Smooth muscle cell (in vitro differentiated cells): ENCODE measurements at regions not wholly inside any gene's neighbourhood (a gene's known extent, or its start where the extent isn't known, plus 50 kb on each side); places are given as distances from the start of the nearest gene placed in this dataset.
"Not testable (repeated sequence)": the region's sequence is repeated elsewhere in the genome, so short reads cannot be mapped to it uniquely, and the experiment has no call there.

Experiments
- DNase-seq: peaks from one replicate; lab custom pipeline; 2025; ENCODE audit not compliant: unreplicated experiment; lab: John Stamatoyannopoulos, UW
- H2AFZ ChIP-seq: fragments of 200-600 bp; sonication (generic); 2 replicates; pipeline ENCODE4 v1.6.0; 2016; ENCODE audit warnings: antibody characterized with exemption, low read depth, mild to moderate bottlenecking
- H3F3A ChIP-seq: fragments of 200-600 bp; sonication (generic); 2 replicates; pipeline ENCODE4 v1.6.0; 2017; ENCODE audit warnings: antibody characterized with exemption, low read depth
- H3K27ac ChIP-seq: fragments of 200-600 bp; sonication (generic); 2 replicates; pipeline ENCODE4 v1.5.1; 2016; ENCODE audit warnings: low read depth, mild to moderate bottlenecking
- H3K27me3 ChIP-seq: fragments of 200-600 bp; sonication (generic); 2 replicates; pipeline ENCODE4 v1.6.1; 2016; ENCODE audit warnings: low read depth, mild to moderate bottlenecking
- H3K36me3 ChIP-seq: fragments of 200-600 bp; sonication (generic); 2 replicates; pipeline ENCODE4 v1.5.1; 2016; ENCODE audit warnings: low read depth
- H3K4me1 ChIP-seq: fragments of 200-600 bp; sonication (generic); 2 replicates; pipeline ENCODE4 v1.5.1; 2016; ENCODE audit warnings: low read depth
- H3K4me2 ChIP-seq: fragments of 200-600 bp; sonication (generic); 2 replicates; pipeline ENCODE4 v1.6.0; 2016; ENCODE audit warnings: mild to moderate bottlenecking
- H3K4me3 ChIP-seq: fragments of 200-600 bp; sonication (generic); 2 replicates; pipeline ENCODE4 v1.5.1; 2016; ENCODE audit warnings: mild to moderate bottlenecking
- H3K79me2 ChIP-seq: fragments of 200-600 bp; sonication (generic); 2 replicates; pipeline ENCODE4 v1.6.0; 2016; ENCODE audit warnings: low read depth, mild to moderate bottlenecking
- H3K9ac ChIP-seq: fragments of 200-600 bp; sonication (generic); 2 replicates; pipeline ENCODE4 v1.6.0; 2016; ENCODE audit warnings: low read depth
- H3K9me3 ChIP-seq: fragments of 200-600 bp; sonication (generic); replicated peaks from 2 replicates; pipeline ENCODE4 v1.5.1; 2016; ENCODE audit warnings: low read depth
- H4K20me1 ChIP-seq: fragments of 200-600 bp; sonication (generic); 2 replicates; pipeline ENCODE4 v1.6.0; 2016; ENCODE audit warnings: low read depth
- CTCF ChIP-seq: fragments of 200-600 bp; sonication (generic); IDR thresholded peaks from 2 replicates; pipeline ENCODE4 v1.5.1; 2017; ENCODE audit warnings: borderline replicate concordance, mild to moderate bottlenecking, antibody characterized with exemption; ENCODE audit not compliant: insufficient read depth, poor library complexity, severe bottlenecking
- WGBS: methylation state at CpG from one replicate; pipeline ENCODE4 v1.1.7; 2016; ENCODE audit warnings: low lambda C conversion rate; 5-methylcytosine and 5-hydroxymethylcytosine counted together

- H3K79me2 ChIP-seq = no peaks in the 10 kb centered on the region
- no peak overlapping the region for H3K27ac ChIP-seq
- H3K4me1 ChIP-seq = no peaks in the 10 kb centered on the region
- no peaks in the 10 kb centered on the region for H3K36me3 ChIP-seq
- H4K20me1 ChIP-seq = no peaks in the 10 kb centered on the region
- no peak overlapping the region for H3K4me2 ChIP-seq
- H2AFZ ChIP-seq = no peak overlapping the region
- no peak overlapping the region for H3K4me3 ChIP-seq
- 90% methylated on average over 4 of the region's 4 CpGs for WGBS
- no peak for DNase-seq
- no peaks in the 10 kb centered on the region for H3K27me3 ChIP-seq
- H3K9me3 ChIP-seq = no peaks in the 10 kb centered on the region
- H3K9ac ChIP-seq = no peak overlapping the region
- H3F3A ChIP-seq = no peaks in the 10 kb centered on the region
- TF ChIP-seq CTCF = no peak
Observed at GRCh38 chrX:112218388-112218787, 135.8 kb upstream of the TRPC5 start.

GRCh38 chrX:112211459-112211858 is 128.9 kb upstream of the TRPC5 start:
- H3K27ac ChIP-seq = no peak overlapping the region
- no peak overlapping the region for H3K4me2 ChIP-seq
- no peaks in the 10 kb centered on the region for H3K4me1 ChIP-seq
- no peaks in the 10 kb centered on the region for H3F3A ChIP-seq
- no peak for TF ChIP-seq CTCF
- DNase-seq = no peak
- H3K27me3 ChIP-seq = no peaks in the 10 kb centered on the region
- WGBS = 64% methylated on average over 3 of the region's 3 CpGs
- no peaks in the 10 kb centered on the region for H4K20me1 ChIP-seq
- no peaks in the 10 kb centered on the region for H3K36me3 ChIP-seq
- no peaks in the 10 kb centered on the region for H3K79me2 ChIP-seq
- no peaks in the 10 kb centered on the region for H3K9me3 ChIP-seq
- H3K9ac ChIP-seq = no peak overlapping the region
- H2AFZ ChIP-seq = no peak overlapping the region
- H3K4me3 ChIP-seq = no peak overlapping the region

- H3K9ac ChIP-seq = no peak overlapping the region
- no peaks in the 10 kb centered on the region for H3K27me3 ChIP-seq
- H3K79me2 ChIP-seq = no peaks in the 10 kb centered on the region
- peaks cover 3% of the 10 kb centered on the region for H3K4me1 ChIP-seq
- H4K20me1 ChIP-seq = no peaks in the 10 kb centered on the region
- H3K36me3 ChIP-seq = no peaks in the 10 kb centered on the region
- H3F3A ChIP-seq = peaks cover 4% of the 10 kb centered on the region
- H3K4me2 ChIP-seq = peak overlapping the region; percentile 9
- no peak overlapping the region for H2AFZ ChIP-seq
- peak overlapping the region; percentile 2 for H3K27ac ChIP-seq
- H3K4me3 ChIP-seq = no peak overlapping the region
- DNase-seq = no peak
- H3K9me3 ChIP-seq = no peaks in the 10 kb centered on the region
- TF ChIP-seq CTCF = no peak
- 17% methylated on average over 3 of the region's 3 CpGs for WGBS
Observed at GRCh38 chrX:112197840-112198239, 115.3 kb upstream of the TRPC5 start.

GRCh38 chrX:112190646-112191045 is 108.1 kb upstream of the TRPC5 start:
- Histone ChIP-seq H3K9ac (no peak overlapping the region), H3K27ac (no peak overlapping the region), H2AFZ (no peak overlapping the region), H4K20me1 (no peaks in the 10 kb centered on the region), H3K36me3 (no peaks in the 10 kb centered on the region), H3F3A (no peaks in the 10 kb centered on the region), H3K4me2 (no peak overlapping the region), H3K9me3 (no peaks in the 10 kb centered on the region), H3K4me1 (no peaks in the 10 kb centered on the region), H3K79me2 (no peaks in the 10 kb centered on the region), H3K27me3 (no peaks in the 10 kb centered on the region), H3K4me3 (no peak overlapping the region)
- WGBS = 67% methylated on average over 4 of the region's 4 CpGs
- TF ChIP-seq CTCF = no peak
- DNase-seq = no peak

- H3K9me3 ChIP-seq, H3K27ac ChIP-seq, H3K27me3 ChIP-seq, H3F3A ChIP-seq, H2AFZ ChIP-seq, H3K9ac ChIP-seq, H4K20me1 ChIP-seq, H3K4me3 ChIP-seq, H3K79me2 ChIP-seq, DNase-seq, H3K4me1 ChIP-seq, H3K36me3 ChIP-seq, H3K4me2 ChIP-seq: not testable (repeated sequence)
- 78% methylated on average over 3 of the region's 3 CpGs for WGBS
Observed at GRCh38 chrX:112181361-112181760, 98.8 kb upstream of the TRPC5 start.
